Stomach (tissue), 8 donors: ENCODE measurements at regions not wholly inside any gene's neighbourhood (a gene's known extent, or its start where the extent isn't known, plus 50 kb on each side); places are given as distances from the start of the nearest gene placed in this dataset.

ENCODE experiments used
- DNase-seq, 2 donors: peaks; one replicate each; pipeline versions ENCODE4 v3.0.0 to v3.0.0-alpha.2; 2013 to 2019
- H3K27ac ChIP-seq, 5 donors: fragments of 200-600 bp in 4 of 5; sonication (generic) in 4 of 5; one replicate each; pipeline ENCODE4 v1.5.1; 2013 to 2019; ENCODE audit warnings: mild to moderate bottlenecking in 1 of 5, moderate library complexity in 1 of 5
- H3K27me3 ChIP-seq, 3 donors: fragments of 200-600 bp; sonication (generic); one replicate each; pipeline ENCODE4 v1.5.1; 2017 to 2019; ENCODE audit warnings: mixed run types in 1 of 3
- H3K36me3 ChIP-seq, 4 donors: fragments of 200-600 bp; sonication (generic); 1 replicate in 3 of 4; 2 replicates in 1 of 4; pipeline ENCODE4 v1.5.1; 2016 to 2019
- H3K4me1 ChIP-seq, 4 donors: fragments of 200-600 bp; sonication (generic); one replicate each; pipeline ENCODE4 v1.5.1; 2016 to 2019
- H3K4me3 ChIP-seq, 4 donors: fragments of 200-600 bp; sonication (generic) in 3 of 4; one replicate each; pipeline ENCODE4 v1.5.1; 2016 to 2019; ENCODE audit warnings: mild to moderate bottlenecking in 1 of 4
- H3K9me3 ChIP-seq, 4 donors: fragments of 200-600 bp; sonication (generic); one replicate each; pipeline ENCODE4 v1.5.1; 2016 to 2019
- EP300 ChIP-seq: sonication (generic); formaldehyde crosslinking; IDR thresholded peaks from one replicate; pipeline ENCODE4 v1.6.1; 2017; ENCODE audit warnings: antibody characterized with exemption
- POLR2A ChIP-seq, 4 donors: fragments of 450-650 bp; IDR thresholded peaks; one replicate each; pipeline ENCODE4 v1.6.1; 2016; ENCODE audit warnings: antibody characterized with exemption in 4 of 4, control low read depth in 2 of 4, mild to moderate bottlenecking in 1 of 4, moderate library complexity in 1 of 4
- POLR2AphosphoS5 ChIP-seq, 3 donors: sonication (generic); formaldehyde crosslinking; IDR thresholded peaks; one replicate each; pipeline ENCODE4 v1.6.1; 2016; ENCODE audit warnings: antibody characterized with exemption in 3 of 3
- WGBS, 5 donors: extraction: QIAGEN DNeasy Blood & Tissue Kit in 3 of 5; methylation state at CpG; one replicate each; pipeline versions ENCODE4 v1.1.5 to v1.1.7; 2013 to 2018; 5-methylcytosine and 5-hydroxymethylcytosine counted together
- intact Hi-C: fragments of 100-400 bp; cut with DNase I; formaldehyde crosslinking; loops from one replicate; pipeline ENCODE4 v1.15.1; 2023; ENCODE audit warnings: low total_unique reads
- TF ChIP-seq, protein P1 (sequence below), 7 experiments: fragments of 450-650 bp in 4 of 7; fragments of 200-600 bp in 3 of 7; sonication (generic) in 3 of 7; IDR thresholded peaks; one replicate each; pipeline ENCODE4 v1.5.1; 2016 to 2019; ENCODE audit warnings: antibody characterized with exemption in 7 of 7, control low read depth in 2 of 7, mild to moderate bottlenecking in 1 of 7
- donor health status: healthy with polysubstance abuse.
- donor health status: Bipolar disorder and iron deficiency.
- donor health status: healthy.

DNA sequence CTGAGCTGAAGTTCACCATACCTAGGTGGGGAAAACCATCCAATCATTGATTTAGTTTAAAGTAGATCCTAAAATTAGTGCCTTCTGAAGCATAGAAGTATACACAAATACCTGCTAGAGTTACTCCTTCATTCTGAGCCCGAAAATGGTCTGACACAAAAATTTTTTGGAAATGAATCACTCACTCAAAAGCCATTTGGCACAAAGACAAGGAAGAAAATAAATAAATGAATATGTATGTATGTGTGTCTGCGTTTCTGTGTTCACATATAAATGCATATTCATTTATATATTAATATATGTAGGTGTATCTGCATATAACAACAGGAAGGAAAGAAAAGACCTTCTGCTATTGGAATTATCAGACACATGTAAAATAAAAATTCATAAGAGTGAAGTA, 614.4 kb upstream of the PCDH9 start:
- Histone ChIP-seq H3K4me1 (no peaks in the 10 kb centered on the region), H3K4me3 (no peak overlapping the region), H3K27ac (no peak overlapping the region), H3K9me3 (peaks cover 0 to 20% (median 6%) of the 10 kb centered on the region in 4 donors), H3K36me3 (no peaks in the 10 kb centered on the region), H3K27me3 (no peaks in the 10 kb centered on the region)
- 50 to 70% (median 66%) methylated on average over 2 of the region's 2 CpGs for WGBS, 5 donors
- TF ChIP-seq, protein P1, sequence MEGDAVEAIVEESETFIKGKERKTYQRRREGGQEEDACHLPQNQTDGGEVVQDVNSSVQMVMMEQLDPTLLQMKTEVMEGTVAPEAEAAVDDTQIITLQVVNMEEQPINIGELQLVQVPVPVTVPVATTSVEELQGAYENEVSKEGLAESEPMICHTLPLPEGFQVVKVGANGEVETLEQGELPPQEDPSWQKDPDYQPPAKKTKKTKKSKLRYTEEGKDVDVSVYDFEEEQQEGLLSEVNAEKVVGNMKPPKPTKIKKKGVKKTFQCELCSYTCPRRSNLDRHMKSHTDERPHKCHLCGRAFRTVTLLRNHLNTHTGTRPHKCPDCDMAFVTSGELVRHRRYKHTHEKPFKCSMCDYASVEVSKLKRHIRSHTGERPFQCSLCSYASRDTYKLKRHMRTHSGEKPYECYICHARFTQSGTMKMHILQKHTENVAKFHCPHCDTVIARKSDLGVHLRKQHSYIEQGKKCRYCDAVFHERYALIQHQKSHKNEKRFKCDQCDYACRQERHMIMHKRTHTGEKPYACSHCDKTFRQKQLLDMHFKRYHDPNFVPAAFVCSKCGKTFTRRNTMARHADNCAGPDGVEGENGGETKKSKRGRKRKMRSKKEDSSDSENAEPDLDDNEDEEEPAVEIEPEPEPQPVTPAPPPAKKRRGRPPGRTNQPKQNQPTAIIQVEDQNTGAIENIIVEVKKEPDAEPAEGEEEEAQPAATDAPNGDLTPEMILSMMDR (IDR thresholded peaks at IDR 0.05): no peak
- TF ChIP-seq POLR2AphosphoS5 (IDR thresholded peaks at IDR 0.05): no peak
- no peak for TF ChIP-seq EP300
- no peak for TF ChIP-seq POLR2A (IDR thresholded peaks at IDR 0.05)
- no peak for DNase-seq
- intact Hi-C loops: no loop called here

DNA sequence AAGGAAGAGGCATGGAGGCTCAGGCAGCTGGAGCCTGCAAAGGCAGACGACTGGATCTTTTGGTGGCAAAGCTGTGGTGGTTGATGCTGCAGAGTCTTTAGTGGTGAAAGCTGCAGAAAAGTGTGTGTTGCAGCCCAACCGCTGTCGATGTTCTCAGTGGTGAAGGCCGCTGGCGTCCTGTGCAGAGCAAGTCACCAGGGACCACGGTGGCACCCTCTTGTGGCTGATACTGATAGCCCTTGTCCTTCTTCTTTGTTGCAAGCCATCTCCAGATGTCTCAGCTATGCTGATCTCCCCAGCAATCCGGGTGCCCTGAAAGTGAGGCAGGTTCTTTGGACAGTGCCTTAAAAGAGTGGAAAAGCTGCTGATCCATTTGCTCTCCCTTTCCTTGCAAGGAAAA, 610.9 kb upstream of the PCDH9 start:
- TF ChIP-seq EP300: no peak
- TF ChIP-seq POLR2A (IDR thresholded peaks at IDR 0.05): no peak
- TF ChIP-seq, protein P1 (IDR thresholded peaks at IDR 0.05): no peak
- TF ChIP-seq POLR2AphosphoS5 (IDR thresholded peaks at IDR 0.05): no peak
- intact Hi-C loops: no loop called here
- Histone ChIP-seq H3K36me3 (no peaks in the 10 kb centered on the region), H3K27me3 (no peaks in the 10 kb centered on the region), H3K4me1 (no peaks in the 10 kb centered on the region), H3K27ac (no peak overlapping the region), H3K4me3 (no peak overlapping the region), H3K9me3 (peaks cover 0 to 14% (median 6%) of the 10 kb centered on the region in 4 donors)
- WGBS, 5 donors: 79 to 86% (median 84%) methylated on average over 7 of the region's 7 CpGs
- DNase-seq: no peak

DNA sequence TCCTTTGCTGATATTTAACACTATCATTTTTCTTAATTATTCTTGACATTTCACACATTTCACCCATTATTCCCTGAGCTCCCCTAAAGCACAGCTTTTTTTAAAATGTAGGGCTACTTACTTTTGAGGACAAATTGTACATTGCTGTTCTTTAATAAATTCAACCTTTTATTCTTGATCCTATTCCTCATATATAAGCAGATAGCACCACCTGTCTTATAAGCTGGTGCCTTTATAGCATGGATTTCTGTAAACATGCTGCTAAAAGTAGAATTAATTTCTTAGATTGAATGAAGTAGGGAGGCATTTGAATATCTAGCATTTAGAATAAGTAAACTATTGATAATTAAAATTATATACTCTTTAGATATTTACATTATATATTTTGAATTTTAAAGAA, 603.4 kb upstream of the PCDH9 start:
- Histone ChIP-seq H3K27ac (no peak overlapping the region), H3K27me3 (no peaks in the 10 kb centered on the region), H3K4me1 (no peaks in the 10 kb centered on the region), H3K9me3 (peaks cover 0 to 9% (median 5%) of the 10 kb centered on the region in 4 donors), H3K36me3 (no peaks in the 10 kb centered on the region), H3K4me3 (no peak overlapping the region)
- TF ChIP-seq POLR2A (IDR thresholded peaks at IDR 0.05): no peak
- no peak for DNase-seq
- intact Hi-C loops: no loop called here

DNA sequence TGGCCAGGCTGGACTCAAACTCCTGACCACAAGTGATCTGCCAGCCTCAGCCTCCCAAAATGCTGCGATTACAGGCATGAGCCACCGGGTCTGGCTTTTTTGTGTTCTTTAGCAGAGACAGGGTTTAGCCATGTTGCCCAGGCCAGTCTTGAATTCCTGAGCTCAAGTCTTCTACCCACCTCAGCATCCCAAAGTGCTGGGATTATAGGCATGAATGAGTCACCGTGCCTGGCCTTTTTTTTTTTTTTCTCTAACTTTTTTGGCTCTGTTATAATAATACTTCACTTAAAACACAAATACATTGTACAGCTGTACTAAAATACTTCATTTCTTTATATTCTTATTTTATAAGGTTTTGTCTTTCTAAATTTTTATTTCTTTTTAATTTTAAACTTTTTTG, 599.5 kb upstream of the PCDH9 start:
- peaks cover 0 to 10% (median 0%) of the 10 kb centered on the region in 4 donors for H3K9me3 ChIP-seq
- H3K4me1 ChIP-seq: no peaks in the 10 kb centered on the region
- TF ChIP-seq POLR2AphosphoS5 (IDR thresholded peaks at IDR 0.05) (no peak), EP300 (no peak), POLR2A (IDR thresholded peaks at IDR 0.05) (no peak)
- TF ChIP-seq, protein P1 (IDR thresholded peaks at IDR 0.05): no peak
- DNase-seq: no peak
- intact Hi-C loops: no loop called here
- 85 to 94% (median 92%) methylated on average over 3 of the region's 3 CpGs for WGBS, 5 donors
- no peaks in the 10 kb centered on the region for H3K36me3 ChIP-seq
- no peak overlapping the region for H3K27ac ChIP-seq
- H3K4me3 ChIP-seq: no peak overlapping the region
- H3K27me3 ChIP-seq: no peaks in the 10 kb centered on the region

DNA sequence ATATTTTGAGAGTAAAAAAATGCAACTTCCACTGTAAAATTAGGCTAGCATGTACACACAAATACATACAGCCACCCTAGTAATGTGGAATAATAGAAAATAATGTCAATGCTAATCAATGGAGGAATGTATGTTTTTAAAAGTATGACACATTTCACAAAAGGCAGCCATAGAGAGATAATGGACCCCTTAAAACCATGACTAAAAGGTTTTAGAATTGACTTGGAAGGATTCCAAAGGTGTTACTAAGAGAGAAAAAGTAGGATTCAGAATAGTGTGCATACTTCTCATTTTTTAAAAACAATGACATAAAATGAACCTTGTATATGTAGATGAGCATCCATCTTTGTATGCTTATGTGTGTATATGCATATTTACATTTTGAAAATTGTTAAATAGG, 597.9 kb upstream of the PCDH9 start:
- H3K27me3 ChIP-seq: no peaks in the 10 kb centered on the region
- intact Hi-C loops: no loop called here
- H3K36me3 ChIP-seq: no peaks in the 10 kb centered on the region
- no peak for DNase-seq
- H3K4me1 ChIP-seq: no peaks in the 10 kb centered on the region
- no peak overlapping the region for H3K4me3 ChIP-seq
- peaks cover 0 to 10% (median 0%) of the 10 kb centered on the region in 4 donors for H3K9me3 ChIP-seq
- no peak overlapping the region for H3K27ac ChIP-seq
- TF ChIP-seq POLR2AphosphoS5 (IDR thresholded peaks at IDR 0.05): no peak
- TF ChIP-seq, protein P1 (IDR thresholded peaks at IDR 0.05): no peak
- TF ChIP-seq EP300: no peak
- no peak for TF ChIP-seq POLR2A (IDR thresholded peaks at IDR 0.05)
